ENCODE measurements at regions not wholly inside any gene's neighbourhood (a gene's known extent, or its start where the extent isn't known, plus 50 kb on each side); places are given as distances from the start of the nearest gene placed in this dataset.

DNA sequence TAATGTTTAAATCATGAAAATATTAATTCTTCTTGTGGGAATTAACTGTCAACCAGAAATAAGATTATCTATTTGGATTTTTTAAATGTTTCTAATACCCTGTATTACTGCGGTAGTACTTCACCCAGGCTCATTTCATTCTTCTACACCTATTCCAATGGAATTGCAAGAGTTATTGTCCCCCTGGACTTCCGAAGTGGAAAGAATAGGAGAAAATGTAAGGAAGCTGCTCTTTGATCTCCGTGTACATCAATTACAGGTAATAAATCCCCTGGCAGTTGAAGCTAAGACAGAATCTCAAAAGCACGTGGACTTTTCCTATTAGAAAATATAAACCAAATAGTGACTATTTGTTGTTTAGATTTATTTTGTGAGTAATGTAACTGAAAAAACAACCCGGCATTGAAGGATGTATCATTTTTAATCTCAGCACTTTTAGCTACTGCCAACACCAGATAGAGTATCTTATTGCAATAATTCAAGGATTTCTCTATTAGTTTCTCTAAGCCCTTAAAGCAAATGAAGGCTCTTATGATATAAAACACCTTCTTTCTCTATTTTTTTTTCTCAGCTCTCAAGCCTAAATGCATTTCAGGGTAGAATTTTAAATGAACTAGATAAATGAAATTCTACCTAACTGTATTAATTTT is 77.3 kb downstream of the MZT1 start:
- no peak for DNase-seq (ENCODE audit: low spot score)
- TF ChIP-seq, protein P1, sequence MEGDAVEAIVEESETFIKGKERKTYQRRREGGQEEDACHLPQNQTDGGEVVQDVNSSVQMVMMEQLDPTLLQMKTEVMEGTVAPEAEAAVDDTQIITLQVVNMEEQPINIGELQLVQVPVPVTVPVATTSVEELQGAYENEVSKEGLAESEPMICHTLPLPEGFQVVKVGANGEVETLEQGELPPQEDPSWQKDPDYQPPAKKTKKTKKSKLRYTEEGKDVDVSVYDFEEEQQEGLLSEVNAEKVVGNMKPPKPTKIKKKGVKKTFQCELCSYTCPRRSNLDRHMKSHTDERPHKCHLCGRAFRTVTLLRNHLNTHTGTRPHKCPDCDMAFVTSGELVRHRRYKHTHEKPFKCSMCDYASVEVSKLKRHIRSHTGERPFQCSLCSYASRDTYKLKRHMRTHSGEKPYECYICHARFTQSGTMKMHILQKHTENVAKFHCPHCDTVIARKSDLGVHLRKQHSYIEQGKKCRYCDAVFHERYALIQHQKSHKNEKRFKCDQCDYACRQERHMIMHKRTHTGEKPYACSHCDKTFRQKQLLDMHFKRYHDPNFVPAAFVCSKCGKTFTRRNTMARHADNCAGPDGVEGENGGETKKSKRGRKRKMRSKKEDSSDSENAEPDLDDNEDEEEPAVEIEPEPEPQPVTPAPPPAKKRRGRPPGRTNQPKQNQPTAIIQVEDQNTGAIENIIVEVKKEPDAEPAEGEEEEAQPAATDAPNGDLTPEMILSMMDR (IDR thresholded peaks at IDR 0.05), result no peak
- Histone ChIP-seq H3K27ac (no peak overlapping the region), H3K4me3 (no peak overlapping the region), H3K9me3 (no peaks in the 10 kb centered on the region), H3K27me3 (replicated peaks; ENCODE audit: insufficient read depth) (no peaks in the 10 kb centered on the region), H3K4me1 (ENCODE audit: control insufficient read depth in 1 of 2, low read depth in 2 of 2) (no peaks in the 10 kb centered on the region), H3K36me3 (no peaks in the 10 kb centered on the region)
- ATAC-seq (ENCODE audit: insufficient number of reproducible peaks, low FRiP score, low read depth), result no peak

DNA sequence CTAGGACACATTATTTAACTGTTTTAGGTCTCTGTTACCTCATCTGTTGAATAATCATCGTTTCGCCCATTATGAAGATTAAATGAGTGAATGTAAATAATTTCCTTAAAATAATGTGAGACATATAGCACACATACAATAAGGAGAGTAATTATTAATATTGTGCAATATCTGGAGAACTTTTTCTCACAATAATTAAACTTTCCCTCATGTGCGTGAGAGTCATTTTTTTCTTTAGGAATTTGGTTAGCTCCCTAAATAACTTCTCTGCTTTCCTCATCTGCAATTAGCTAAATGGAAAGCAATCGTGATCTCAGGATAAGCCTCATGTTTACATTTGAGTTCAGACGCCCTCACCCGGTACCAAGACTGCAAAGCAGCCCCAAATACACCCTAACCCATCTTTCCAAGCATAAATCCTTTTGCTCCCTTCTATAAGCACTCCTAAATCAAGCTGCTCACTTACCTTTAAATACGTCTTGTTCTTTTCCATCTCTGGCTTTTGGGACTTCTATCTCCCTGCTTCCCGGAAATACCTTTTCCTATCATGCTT is 78.8 kb downstream of the MZT1 start:
- no peaks in the 10 kb centered on the region for H3K4me1 ChIP-seq (ENCODE audit: control insufficient read depth in 1 of 2, low read depth in 2 of 2)
- H3K27ac ChIP-seq, result no peak overlapping the region
- DNase-seq (ENCODE audit: low spot score) (no peak), ATAC-seq (ENCODE audit: insufficient number of reproducible peaks, low FRiP score, low read depth) (no peak)
- H3K9me3 ChIP-seq, result no peaks in the 10 kb centered on the region
- H3K36me3 ChIP-seq, result no peaks in the 10 kb centered on the region
- no peaks in the 10 kb centered on the region for H3K27me3 ChIP-seq (replicated peaks; ENCODE audit: insufficient read depth)
- TF ChIP-seq, protein P1 (IDR thresholded peaks at IDR 0.05), result no peak
- H3K4me3 ChIP-seq, result no peak overlapping the region

DNA sequence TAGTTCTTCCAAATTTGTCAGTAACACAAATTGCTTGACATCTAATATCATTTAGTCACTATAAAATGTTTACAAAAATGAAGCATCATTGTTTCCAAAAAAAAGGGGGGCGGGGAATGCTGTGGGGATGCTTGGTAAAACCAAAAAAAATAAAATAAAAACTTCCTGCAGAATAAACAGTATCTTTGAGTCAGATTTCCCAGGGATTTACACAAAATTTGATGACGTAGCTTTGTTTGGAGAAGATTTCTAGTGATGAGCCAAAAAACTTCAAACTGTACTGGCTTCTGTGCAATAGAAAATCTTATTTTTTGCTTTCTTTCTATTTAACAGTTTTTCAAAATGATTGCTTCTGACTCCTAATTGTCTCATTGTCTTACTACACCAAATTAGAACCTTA is 80.0 kb downstream of the MZT1 start:
- DNase-seq (ENCODE audit: low spot score), result no peak
- Histone ChIP-seq H3K36me3 (no peaks in the 10 kb centered on the region), H3K4me3 (no peak overlapping the region), H3K9me3 (no peaks in the 10 kb centered on the region), H3K4me1 (ENCODE audit: control insufficient read depth in 1 of 2, low read depth in 2 of 2) (no peaks in the 10 kb centered on the region), H3K27ac (no peak overlapping the region), H3K27me3 (replicated peaks; ENCODE audit: insufficient read depth) (no peaks in the 10 kb centered on the region)
- no peak for ATAC-seq (ENCODE audit: insufficient number of reproducible peaks, low FRiP score, low read depth)
- TF ChIP-seq, protein P1 (IDR thresholded peaks at IDR 0.05), result no peak

DNA sequence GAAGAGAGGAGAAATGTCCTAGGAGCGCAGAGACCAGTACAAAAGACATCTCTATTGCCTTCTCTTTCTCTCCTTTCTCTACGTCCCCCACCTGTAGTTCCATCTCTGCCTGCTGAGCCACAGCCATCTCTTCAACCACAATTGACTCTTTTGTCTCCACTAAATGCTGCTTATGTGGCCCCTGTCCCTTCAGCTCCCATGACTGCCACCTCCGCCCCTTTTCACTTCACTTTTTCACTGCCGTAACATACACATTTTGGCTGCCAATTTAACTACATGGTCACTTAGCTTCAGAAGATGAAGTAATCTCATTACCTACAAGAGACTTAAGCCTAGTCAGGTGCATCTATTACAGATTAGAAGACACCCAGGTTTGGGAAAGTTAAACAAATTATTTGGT is 81.9 kb downstream of the MZT1 start:
- no peak for DNase-seq (ENCODE audit: low spot score)
- Histone ChIP-seq H3K4me1 (ENCODE audit: control insufficient read depth in 1 of 2, low read depth in 2 of 2) (no peaks in the 10 kb centered on the region), H3K27me3 (replicated peaks; ENCODE audit: insufficient read depth) (no peaks in the 10 kb centered on the region), H3K36me3 (no peaks in the 10 kb centered on the region), H3K9me3 (no peaks in the 10 kb centered on the region), H3K27ac (no peak overlapping the region), H3K4me3 (no peak overlapping the region)
- TF ChIP-seq, protein P1 (IDR thresholded peaks at IDR 0.05), result no peak
- no peak for ATAC-seq (ENCODE audit: insufficient number of reproducible peaks, low FRiP score, low read depth)

DNA sequence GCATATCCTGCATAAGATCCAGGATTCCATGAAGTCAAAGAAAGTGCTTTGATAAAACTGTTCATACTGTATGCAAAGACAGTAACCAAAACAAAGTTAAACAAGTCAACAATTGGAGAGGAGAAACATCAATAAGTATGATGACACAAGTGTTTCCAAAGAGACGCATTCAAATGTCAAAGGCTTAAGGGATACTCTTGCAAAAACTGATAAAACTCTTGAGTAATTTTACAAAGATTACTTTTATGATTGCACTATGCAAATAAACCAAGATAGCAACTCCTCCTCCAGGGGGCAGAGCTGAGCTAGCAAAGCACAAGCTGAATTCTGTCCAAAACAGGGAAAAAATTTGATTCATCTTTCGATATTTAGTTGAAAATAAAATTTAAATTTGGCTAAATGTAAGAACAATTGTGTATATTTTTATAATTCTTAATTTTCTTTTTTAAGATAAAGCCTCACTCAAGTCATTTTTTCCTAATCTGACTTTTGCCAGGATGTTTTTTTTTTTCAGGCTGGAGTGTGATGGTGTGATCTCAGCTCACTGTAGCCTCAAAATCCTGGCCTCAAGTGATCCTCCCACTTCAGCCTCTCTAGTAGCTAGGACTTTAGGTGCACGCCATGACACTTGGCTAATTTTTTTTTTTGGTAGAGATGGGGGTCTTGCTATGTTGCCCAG is 84.0 kb downstream of the MZT1 start:
- TF ChIP-seq, protein P1 (IDR thresholded peaks at IDR 0.05), result peak; percentile 41
- no peak overlapping the region for H3K4me3 ChIP-seq
- DNase-seq (ENCODE audit: low spot score), result no peak

More for the DNA sequence above, 84.0 kb downstream of the MZT1 start:
- no peak for ATAC-seq (ENCODE audit: insufficient number of reproducible peaks, low FRiP score, low read depth)
- Histone ChIP-seq H3K9me3 (no peaks in the 10 kb centered on the region), H3K27me3 (replicated peaks; ENCODE audit: insufficient read depth) (no peaks in the 10 kb centered on the region), H3K36me3 (no peaks in the 10 kb centered on the region), H3K27ac (no peak overlapping the region), H3K4me1 (ENCODE audit: control insufficient read depth in 1 of 2, low read depth in 2 of 2) (no peaks in the 10 kb centered on the region)
